MCF 10A (cell line): ENCODE measurements at regions not wholly inside any gene's neighbourhood (a gene's known extent, or its start where the extent isn't known, plus 50 kb on each side); places are given as distances from the start of the nearest gene placed in this dataset.

Experiments
- BruUV-seq: library from RNA; stranded (reverse); fragments of 400-500 nt; replicated peaks from 2 replicates; lab custom pipeline; 2021; lab: Mats Ljungman, UMichigan
- CTCF ChIA-PET: fragments of 300-600 bp; sonication (Branson Sonifier 250); formaldehyde crosslinking; extraction: SDS; loops from one replicate; lab custom pipeline; 2021; ENCODE audit warnings: antibody characterized with exemption, inconsistent platforms; lab: Yijun Ruan, JAX
- POLR2A ChIA-PET: fragments of 300-600, 350-650 bp; sonication (Branson Sonifier 250); formaldehyde crosslinking; extraction: SDS; loops from one replicate; lab custom pipeline; 2020; ENCODE audit warnings: antibody characterized with exemption, inconsistent platforms; lab: Yijun Ruan, JAX
- DNase-seq: peaks from one replicate; pipeline ENCODE4 v3.0.0-alpha.2; 2018; ENCODE audit not compliant: unreplicated experiment
- H3K27ac Mint-ChIP-seq: one replicate; pipeline ENCODE4 v1.8.0; 2022; ENCODE audit warnings: mild to moderate bottlenecking, low read depth, mixed read lengths; ENCODE audit not compliant: unreplicated experiment
- H3K27me3 Mint-ChIP-seq: one replicate; pipeline ENCODE4 v1.8.0; 2022; ENCODE audit warnings: mixed read lengths; ENCODE audit not compliant: insufficient read depth, unreplicated experiment
- H3K36me3 Mint-ChIP-seq: one replicate; pipeline ENCODE4 v1.8.0; 2022; ENCODE audit warnings: mild to moderate bottlenecking, moderate library complexity, mixed read lengths; ENCODE audit not compliant: insufficient read depth, unreplicated experiment
- H3K4me1 Mint-ChIP-seq: one replicate; pipeline ENCODE4 v1.8.0; 2022; ENCODE audit warnings: mixed read lengths; ENCODE audit not compliant: insufficient read depth, unreplicated experiment
- H3K4me3 Mint-ChIP-seq: one replicate; pipeline ENCODE4 v1.8.0; 2022; ENCODE audit warnings: mild to moderate bottlenecking, moderate library complexity, mixed read lengths; ENCODE audit not compliant: unreplicated experiment
- H3K9me3 Mint-ChIP-seq: one replicate; pipeline ENCODE4 v1.8.0; 2022; ENCODE audit warnings: mixed read lengths; ENCODE audit not compliant: unreplicated experiment
- intact Hi-C: fragments of 100-400 bp; cut with micrococcal nuclease; formaldehyde crosslinking; loops from 2 replicates; pipeline ENCODE4 v1.14.1; 2022
- TF ChIP-seq, protein P1 (sequence below): fragments of 200-600 bp; IDR thresholded peaks from one replicate; pipeline ENCODE4 v1.8.0; 2022; ENCODE audit warnings: antibody characterized with exemption, mild to moderate bottlenecking; ENCODE audit not compliant: unreplicated experiment

DNA sequence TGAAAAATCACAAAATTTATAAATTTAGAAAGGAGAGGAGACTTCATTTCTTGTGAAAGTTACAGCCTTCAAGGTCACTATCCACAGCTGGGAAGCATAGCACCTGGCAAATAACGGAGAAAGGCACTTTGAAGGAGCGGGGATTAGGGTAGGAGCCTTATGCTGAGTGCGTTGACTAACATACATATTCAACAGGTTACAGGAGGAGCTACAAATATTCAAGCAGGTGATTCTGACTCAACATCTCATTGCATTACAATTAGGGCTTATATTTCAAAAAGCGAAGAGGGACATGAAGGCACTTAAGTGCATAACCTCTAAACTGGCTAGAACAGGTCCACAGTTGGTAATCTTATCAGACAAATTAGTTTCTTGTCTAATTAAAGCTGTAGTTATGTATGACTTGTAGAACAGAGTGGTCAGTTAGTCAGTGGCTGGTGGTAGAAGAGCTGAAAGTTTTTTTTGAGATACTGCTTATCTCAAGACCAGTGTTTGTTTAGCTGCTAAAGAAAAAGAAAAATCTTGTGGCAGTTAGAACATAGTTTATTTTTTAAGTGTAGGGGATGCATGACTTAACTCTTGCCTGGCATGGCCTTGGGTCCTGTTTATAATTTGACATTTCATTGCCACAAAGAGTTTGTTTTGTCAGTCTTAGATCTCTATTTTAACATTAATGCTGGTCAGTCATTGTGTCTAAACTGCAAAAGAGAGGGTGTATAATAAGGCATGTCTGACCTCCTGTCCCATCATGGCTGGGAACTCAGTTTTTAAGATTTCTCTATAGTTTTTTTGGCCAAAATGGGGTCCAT, 311.5 kb downstream of the DUSP10 start:
- peaks cover 19% of the 10 kb centered on the region for H3K4me1 Mint-ChIP-seq
- POLR2A ChIA-PET: interaction anchor here (0.8 to 2.9 kb wide), 11 partner anchors 9 to 1031 kb away, joined by 3 to 22 read pairs (median 7); partner anchors contain the start of gene HLX
- no peaks in the 10 kb centered on the region for H3K36me3 Mint-ChIP-seq

DNA sequence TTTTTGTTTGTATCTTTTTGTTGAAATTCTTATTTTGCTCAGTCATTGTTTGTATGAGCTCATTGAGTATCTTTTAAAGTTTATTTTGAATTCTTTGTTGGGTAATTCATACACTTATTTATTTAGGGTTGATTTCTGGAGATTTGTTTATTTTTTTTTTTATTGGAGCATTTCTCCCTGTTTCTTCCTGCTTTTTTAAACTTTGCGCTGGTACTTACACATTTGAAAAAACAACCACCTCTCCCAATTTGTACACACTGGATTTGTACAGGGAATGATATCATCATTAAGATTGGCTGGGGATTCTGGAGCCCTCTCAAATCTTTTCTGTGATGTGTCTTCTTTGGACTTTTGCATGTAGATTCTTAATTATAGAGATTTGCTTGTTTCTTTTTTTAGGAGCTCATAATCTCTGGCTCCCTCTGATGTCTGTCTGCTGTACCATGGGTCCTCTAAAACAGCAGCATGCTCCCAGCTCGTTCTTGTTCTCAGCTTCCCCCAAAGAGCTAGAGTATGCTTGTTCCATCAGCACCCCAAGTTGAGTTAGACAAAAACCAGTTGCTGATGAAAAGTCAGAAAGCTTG, 310.7 kb downstream of the DUSP10 start:
- Mint-ChIP-seq H3K27ac (peak overlapping the region; percentile 54), H3K36me3 (no peaks in the 10 kb centered on the region), H3K4me1 (peaks cover 23% of the 10 kb centered on the region), H3K27me3 (no peaks in the 10 kb centered on the region), H3K4me3 (no peak overlapping the region), H3K9me3 (peaks cover 22% of the 10 kb centered on the region)
- intact Hi-C loops: loop anchor here (1.0 kb wide), 2 partner anchors 167 to 557 kb away; no protein-coding TSS in a partner anchor
- ChIA-PET CTCF (interaction anchor here (0.5 to 7.8 kb wide), 36 partner anchors 8 to 1024 kb away, joined by 3 to 185 read pairs (median 5); partner anchors contain the start of gene HLX), POLR2A (interaction anchor here (0.6 to 2.9 kb wide), 12 partner anchors 9 to 1092 kb away, joined by 3 to 22 read pairs (median 7); partner anchors contain the start of gene HLX)
- TF ChIP-seq, protein P1, sequence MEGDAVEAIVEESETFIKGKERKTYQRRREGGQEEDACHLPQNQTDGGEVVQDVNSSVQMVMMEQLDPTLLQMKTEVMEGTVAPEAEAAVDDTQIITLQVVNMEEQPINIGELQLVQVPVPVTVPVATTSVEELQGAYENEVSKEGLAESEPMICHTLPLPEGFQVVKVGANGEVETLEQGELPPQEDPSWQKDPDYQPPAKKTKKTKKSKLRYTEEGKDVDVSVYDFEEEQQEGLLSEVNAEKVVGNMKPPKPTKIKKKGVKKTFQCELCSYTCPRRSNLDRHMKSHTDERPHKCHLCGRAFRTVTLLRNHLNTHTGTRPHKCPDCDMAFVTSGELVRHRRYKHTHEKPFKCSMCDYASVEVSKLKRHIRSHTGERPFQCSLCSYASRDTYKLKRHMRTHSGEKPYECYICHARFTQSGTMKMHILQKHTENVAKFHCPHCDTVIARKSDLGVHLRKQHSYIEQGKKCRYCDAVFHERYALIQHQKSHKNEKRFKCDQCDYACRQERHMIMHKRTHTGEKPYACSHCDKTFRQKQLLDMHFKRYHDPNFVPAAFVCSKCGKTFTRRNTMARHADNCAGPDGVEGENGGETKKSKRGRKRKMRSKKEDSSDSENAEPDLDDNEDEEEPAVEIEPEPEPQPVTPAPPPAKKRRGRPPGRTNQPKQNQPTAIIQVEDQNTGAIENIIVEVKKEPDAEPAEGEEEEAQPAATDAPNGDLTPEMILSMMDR: peak; percentile 27
- DNase-seq: peak; percentile 42
- no TSS peak for BruUV-seq

More for the DNA sequence above, 311.5 kb downstream of the DUSP10 start:
- no peak for DNase-seq
- no TSS peak for BruUV-seq
- intact Hi-C loops: no loop called here
- H3K9me3 Mint-ChIP-seq: peaks cover 27% of the 10 kb centered on the region
- no peak overlapping the region for H3K4me3 Mint-ChIP-seq
- peak overlapping the region; percentile 54 for H3K27ac Mint-ChIP-seq
- TF ChIP-seq, protein P1: no peak
- H3K27me3 Mint-ChIP-seq: no peaks in the 10 kb centered on the region
- CTCF ChIA-PET: interaction anchor here (0.6 to 7.8 kb wide), 27 partner anchors 8 to 1391 kb away, joined by 3 to 185 read pairs (median 6); partner anchors contain the start of gene HLX

DNA sequence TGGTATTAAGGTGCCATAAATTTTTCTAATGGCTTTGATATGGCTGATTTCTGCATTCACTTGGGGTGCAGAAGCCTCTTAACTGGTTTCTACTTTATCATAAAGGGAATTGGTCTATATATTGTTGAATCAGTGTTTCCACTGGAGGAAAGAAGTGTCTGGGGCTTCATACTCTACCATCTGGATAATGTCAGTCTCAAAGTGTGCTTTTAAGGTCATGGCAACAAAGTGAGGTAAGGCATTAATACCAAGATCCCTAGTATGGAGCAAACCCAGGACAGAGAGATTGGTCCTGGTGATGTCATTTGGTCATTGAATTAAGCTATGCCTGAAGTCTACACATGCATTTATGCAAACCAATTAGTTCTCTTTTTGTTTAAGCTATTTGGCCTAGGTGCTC, 309.9 kb downstream of the DUSP10 start:
- Mint-ChIP-seq H3K27me3 (no peaks in the 10 kb centered on the region), H3K27ac (no peak overlapping the region), H3K4me3 (no peak overlapping the region), H3K4me1 (peaks cover 23% of the 10 kb centered on the region), H3K36me3 (no peaks in the 10 kb centered on the region), H3K9me3 (peaks cover 14% of the 10 kb centered on the region)
- ChIA-PET CTCF (interaction anchor here (0.6 to 7.8 kb wide), 25 partner anchors 16 to 1023 kb away, joined by 3 to 185 read pairs (median 6); partner anchors contain the start of gene HLX), POLR2A (interaction anchor here (1.0 to 2.8 kb wide), 7 partner anchors 8 to 557 kb away, joined by 5 to 22 read pairs (median 7); no protein-coding TSS in a partner anchor)
- no TSS peak for BruUV-seq
- TF ChIP-seq, protein P1: no peak
- intact Hi-C loops: loop anchor here (1.0 to 2.0 kb wide), 3 partner anchors 168 to 621 kb away; no protein-coding TSS in a partner anchor
- no peak for DNase-seq
